Astrocyte of the spinal cord (primary cell): ENCODE measurements at regions not wholly inside any gene's neighbourhood (a gene's known extent, or its start where the extent isn't known, plus 50 kb on each side); places are given as distances from the start of the nearest gene placed in this dataset.

Experiments
- DNase-seq: peaks from one replicate; pipeline ENCODE4 v3.0.0; 2011; ENCODE audit warnings: low read depth, low spot score
- H3K4me3 ChIP-seq: 2 replicates; pipeline ENCODE4 v1.5.1; 2011; ENCODE audit warnings: low read depth, mild to moderate bottlenecking, low read length, moderate library complexity
- CTCF ChIP-seq: IDR thresholded peaks from 2 replicates; pipeline ENCODE4 v1.5.1; 2012; ENCODE audit warnings: low read depth, mild to moderate bottlenecking, low read length, inconsistent platforms
- in situ Hi-C: cut with HindIII; loops from 2 replicates; pipeline ENCODE4 v1.10.0; 2017; ENCODE audit warnings: low sequenced_read_pairs

GRCh38 chr2:221107424-221107823 is 464.7 kb downstream of the EPHA4 start:
- no peak for DNase-seq
- in situ Hi-C loops: no loop called here
- TF ChIP-seq CTCF: no peak
- no peak overlapping the region for H3K4me3 ChIP-seq

DNA sequence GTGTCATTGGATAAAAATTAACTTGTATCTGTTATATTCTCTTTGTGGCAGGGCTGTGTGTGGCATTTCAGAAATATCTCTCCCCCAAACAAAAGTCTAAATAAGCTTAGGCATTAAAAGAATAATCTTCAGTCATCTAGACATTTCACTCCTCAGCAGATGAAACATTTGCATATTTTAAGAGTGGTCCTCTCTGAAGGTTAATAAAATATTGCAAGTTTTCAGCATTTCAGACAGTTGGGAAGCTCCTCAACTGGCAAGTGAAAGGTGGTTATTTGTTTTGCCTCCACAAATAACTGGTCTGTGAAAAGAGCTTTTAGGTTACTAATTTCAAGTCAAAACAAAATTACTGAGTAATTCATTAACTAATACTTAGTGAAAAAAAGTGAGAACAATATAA is 462.6 kb downstream of the EPHA4 start:
- in situ Hi-C loops: no loop called here
- no peak for TF ChIP-seq CTCF
- no peak overlapping the region for H3K4me3 ChIP-seq
- DNase-seq: no peak

DNA sequence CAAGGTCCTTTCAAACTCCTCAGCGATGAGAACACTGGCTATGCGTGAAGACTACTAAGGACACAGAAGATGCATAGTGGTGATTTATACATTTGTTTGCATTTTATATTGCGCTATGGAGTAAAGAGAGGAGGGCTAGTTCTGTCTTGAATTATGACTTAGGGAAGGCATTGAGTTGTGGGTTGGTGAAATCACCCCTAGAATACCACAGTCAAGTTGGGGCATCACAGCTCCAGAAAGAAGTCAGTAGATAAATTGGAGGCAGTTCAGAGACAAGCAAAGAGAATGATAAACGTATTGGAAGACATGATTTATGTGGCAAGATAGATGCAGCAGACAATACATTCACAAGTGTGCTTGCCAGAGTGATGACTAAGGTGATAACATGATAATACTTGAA is 460.4 kb downstream of the EPHA4 start:
- no peak for TF ChIP-seq CTCF
- H3K4me3 ChIP-seq: no peak overlapping the region
- in situ Hi-C loops: no loop called here
- DNase-seq: no peak

DNA sequence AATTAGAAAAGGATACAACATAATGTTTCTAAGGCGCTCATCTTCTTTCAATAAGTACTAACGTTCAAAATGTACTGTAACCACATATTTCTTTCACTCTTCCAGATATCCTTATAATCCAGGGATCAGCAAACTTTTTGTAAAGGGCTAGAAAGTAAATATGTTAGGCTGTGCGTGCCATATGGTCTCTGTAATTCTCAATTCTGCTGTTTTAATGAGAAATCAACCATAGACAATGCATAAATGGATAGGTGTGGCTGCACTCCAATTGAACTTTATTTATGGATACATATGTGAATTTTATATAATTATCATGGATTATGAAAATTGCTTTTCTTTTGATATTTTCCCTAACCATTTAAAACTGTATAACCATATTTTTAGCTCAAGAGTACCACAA is 459.4 kb downstream of the EPHA4 start:
- in situ Hi-C loops: no loop called here
- TF ChIP-seq CTCF: no peak
- no peak overlapping the region for H3K4me3 ChIP-seq
- DNase-seq: no peak

GRCh38 chr2:221115944-221116343 is 456.2 kb downstream of the EPHA4 start:
- TF ChIP-seq CTCF: no peak
- in situ Hi-C loops: no loop called here
- no peak for DNase-seq
- no peak overlapping the region for H3K4me3 ChIP-seq

DNA sequence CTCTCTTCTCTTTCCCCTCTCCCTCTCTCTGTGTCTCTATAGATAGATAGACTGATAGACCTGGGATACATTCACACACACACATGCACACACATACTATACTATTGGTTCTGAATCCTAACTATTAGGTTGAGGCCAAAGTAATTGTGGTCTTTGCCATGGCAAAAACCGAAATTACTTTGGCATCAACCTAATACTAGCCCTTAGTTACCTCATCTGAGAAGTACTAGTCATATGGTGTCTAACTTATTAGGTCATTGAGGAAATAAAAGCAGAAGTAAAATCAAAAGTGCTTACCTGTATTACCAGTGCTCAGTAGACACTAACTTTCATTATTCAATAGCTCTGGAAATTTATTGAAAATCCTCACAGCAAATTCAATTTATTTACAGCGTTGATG is 451.5 kb downstream of the EPHA4 start:
- DNase-seq: no peak

More for the DNA sequence above, 451.5 kb downstream of the EPHA4 start:
- no peak for TF ChIP-seq CTCF
- H3K4me3 ChIP-seq: no peak overlapping the region
- in situ Hi-C loops: no loop called here
